Fibroblast of the conjunctiva (primary cell): ENCODE measurements at regions not wholly inside any gene's neighbourhood (a gene's known extent, or its start where the extent isn't known, plus 50 kb on each side); places are given as distances from the start of the nearest gene placed in this dataset.
"Not testable (repeated sequence)": the region's sequence is repeated elsewhere in the genome, so short reads cannot be mapped to it uniquely, and the experiment has no call there.

ENCODE experiments used
- DNase-seq: peaks from one replicate; pipeline ENCODE4 v3.0.0-alpha.2; 2010; ENCODE audit warnings: low read depth

DNA sequence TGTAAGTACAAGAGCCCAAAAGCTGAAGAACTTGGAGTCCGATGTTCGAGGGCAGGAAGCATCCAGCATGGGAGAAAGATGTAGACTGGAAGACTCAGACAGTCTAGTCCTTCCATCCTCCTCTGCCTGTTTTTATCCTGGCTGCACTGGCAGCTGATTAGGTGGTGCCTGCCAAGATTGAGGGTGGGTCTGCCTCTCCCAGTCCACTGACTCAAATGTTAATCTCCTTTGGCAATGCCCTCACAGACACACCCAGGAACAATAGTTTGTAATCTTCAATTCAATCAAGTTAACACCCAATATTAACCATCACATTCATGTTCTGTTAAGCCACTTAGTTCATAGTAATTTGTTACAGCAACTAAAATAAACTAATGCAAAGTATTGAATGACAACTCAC lies 904.4 kb upstream of the HS3ST1 start:
- DNase-seq, result not testable (repeated sequence)

- no peak for DNase-seq
Observed at GRCh38 chr4:12324965-12325364, 896.3 kb upstream of the HS3ST1 start.

DNA sequence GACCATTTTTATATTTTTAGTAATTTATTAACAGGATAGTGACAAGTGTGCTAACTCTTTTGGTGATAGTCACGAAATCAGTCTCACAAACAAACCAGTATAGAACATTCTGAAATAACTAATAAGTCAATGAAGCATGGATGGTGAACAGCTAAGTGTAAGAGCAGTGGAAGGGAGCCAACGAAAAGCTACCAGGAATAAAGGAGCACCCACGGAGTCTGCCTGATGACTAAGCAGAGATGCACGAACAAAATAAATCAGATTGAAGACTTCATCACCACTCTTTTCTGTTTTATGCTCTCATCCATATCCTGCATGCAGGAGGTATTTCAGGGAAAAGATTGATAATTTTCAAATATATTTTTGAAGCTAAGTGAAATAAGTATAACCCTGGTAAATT lies 891.1 kb upstream of the HS3ST1 start:
- no peak for DNase-seq

- no peak for DNase-seq
Observed at GRCh38 chr4:12304905-12305304, 876.2 kb upstream of the HS3ST1 start.

DNA sequence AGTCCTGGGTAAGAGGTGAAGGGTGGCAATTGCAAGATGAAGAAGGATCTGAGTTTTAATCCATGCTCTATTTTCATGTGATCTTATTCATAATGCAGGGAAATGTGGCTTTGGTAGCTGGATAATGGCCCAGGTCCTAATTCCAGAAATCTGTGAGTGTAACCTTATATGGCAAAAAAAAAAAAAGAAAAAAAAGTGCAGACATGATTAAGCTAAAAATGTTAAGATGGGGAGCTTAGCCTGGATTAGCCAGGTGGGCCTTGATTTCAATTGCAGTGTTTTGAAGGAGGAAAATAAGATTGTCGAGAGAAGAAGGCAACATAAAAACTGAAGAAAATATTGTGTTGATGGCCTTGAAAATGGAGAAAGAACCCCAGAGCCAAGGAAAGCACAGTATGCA lies 867.7 kb upstream of the HS3ST1 start:
- DNase-seq, result no peak

GRCh38 chr4:12293906-12294525 lies 865.3 kb upstream of the HS3ST1 start:
- no peak for DNase-seq

DNA sequence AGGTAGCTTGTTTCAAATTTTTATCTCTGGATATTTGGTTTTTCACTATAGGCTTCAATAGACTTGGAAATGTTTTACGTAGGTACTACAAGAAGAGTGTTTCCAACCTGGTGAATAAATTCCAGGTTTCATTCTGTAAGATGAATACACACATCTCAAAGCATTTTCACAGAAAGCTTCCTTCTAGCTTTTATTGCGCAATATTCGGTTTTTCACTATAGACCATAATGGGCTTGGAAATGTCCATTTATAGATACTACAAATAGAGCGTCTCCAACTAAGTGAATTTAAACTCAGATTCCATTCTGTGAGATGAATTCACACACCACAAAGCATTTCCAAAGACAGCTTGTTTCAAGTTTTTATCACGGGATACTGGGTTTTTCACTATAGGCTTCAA lies 857.7 kb upstream of the HS3ST1 start:
- no peak for DNase-seq

DNA sequence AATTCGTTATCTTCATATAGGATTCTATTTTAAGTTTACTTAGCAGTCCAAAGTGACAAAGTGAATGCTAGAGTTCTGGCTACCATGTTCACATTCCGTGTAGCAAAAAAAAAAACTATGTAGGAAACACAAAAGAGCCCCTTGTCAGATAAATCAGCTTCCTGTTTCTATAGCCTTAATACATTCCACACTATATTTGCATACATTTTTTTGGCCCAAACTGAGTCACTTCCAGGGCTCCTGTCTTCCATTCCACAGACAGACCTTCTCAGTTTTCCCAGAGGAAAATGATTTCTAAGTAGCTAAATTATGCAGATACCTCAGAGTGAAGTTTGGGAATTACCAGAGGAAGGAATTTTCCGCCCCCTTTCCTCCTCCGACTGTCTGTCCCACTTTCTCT lies 841.9 kb upstream of the HS3ST1 start:
- DNase-seq, result no peak

DNA sequence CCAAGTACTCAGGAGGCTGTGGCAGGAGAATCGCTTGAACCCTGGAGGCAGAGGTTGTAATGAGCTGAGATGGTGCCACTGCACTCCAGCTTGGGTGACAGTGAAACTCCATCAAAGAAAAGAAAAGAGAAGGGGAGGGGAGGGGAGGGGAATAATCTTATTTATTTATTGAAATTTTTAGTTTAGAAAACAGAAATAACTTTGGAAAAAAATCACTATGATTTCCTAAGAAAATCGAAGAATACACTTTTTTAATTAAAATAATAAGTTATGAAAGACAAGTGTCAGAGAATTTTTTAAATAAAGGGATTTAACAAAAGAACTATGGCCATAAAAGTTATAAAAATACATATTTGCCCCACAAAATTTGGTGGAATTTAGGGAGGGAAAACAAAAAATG lies 836.9 kb upstream of the HS3ST1 start:
- DNase-seq, result no peak

- DNase-seq, result no peak
Observed at GRCh38 chr4:12260453-12260852, 831.8 kb upstream of the HS3ST1 start.

DNA sequence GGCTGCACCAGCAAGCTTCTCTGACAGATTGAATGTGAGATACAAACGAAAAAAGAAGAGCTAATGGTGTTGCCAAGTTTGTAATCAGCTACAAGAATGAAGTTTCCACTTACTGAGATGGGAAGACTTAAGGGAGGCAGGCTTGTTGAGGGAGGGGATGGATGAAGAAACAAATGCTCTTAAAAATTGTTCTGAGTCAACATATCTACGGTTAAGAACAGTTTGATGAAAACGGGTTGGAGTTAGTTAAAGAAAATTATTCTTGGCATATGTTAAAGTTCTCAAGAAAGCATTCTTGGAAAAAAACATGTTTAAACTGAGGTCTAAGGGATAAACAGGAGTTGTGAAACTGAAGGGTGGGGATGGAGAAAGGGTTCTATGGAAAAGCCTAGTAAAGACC lies 816.3 kb upstream of the HS3ST1 start:
- no peak for DNase-seq

DNA sequence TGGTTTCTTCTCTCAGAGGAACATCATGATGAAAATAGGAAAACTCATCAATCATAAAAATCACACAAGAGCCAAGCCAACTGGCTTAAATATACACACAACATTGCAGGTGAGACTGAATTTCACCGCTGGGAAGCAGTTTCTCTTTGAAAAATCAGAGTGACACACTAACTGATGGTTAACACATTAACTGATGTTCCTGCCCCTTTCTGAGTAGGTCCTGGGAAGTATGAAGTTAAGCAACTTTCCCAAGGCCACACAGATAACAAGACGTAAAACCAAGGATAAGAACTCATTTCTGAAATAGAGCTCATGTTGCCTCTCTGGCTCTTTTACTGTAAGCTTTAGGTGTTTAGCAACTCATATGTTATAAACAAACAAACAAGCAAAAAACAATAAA lies 813.7 kb upstream of the HS3ST1 start:
- DNase-seq, result no peak

GRCh38 chr4:12239897-12240636 lies 811.4 kb upstream of the HS3ST1 start:
- DNase-seq, result no peak

DNA sequence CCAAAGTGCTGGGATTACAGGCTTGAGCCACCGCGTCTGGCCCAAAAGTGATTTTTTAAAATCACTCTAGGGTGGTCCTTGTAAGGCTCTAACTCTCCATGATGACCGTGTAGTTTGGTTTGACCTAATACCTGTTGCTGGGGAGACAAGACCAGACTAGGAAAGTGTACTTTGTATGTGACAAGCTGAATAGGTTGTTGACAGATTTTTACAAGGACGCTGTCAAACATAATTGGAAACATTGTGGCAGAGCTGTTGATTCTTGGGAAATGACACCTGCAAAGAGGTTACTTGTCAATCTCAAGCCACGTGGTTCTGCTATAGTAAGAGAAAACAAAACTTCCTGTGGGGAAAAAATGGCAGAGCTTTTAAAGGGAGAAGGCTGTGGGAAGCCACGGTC lies 802.4 kb upstream of the HS3ST1 start:
- DNase-seq, result no peak

GRCh38 chr4:12221031-12221430 lies 792.3 kb upstream of the HS3ST1 start:
- no peak for DNase-seq

DNA sequence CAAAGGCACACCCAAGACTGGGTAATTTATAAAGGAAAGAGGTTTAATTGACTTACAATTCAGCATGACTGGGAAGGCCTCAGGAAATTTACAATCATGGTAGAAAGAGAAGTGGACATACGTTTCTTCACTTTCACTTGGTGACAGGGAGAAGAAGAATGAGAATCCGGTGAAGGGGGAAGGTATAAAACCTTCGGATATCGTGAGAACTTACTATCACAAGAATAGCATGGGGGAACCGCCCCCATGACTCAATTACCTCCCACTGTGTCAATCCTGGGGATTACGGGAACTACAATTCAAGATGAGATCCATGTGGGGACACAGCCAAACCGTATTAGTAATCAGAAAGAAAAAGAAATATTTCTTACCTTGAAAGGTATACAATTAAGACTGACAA lies 782.9 kb upstream of the HS3ST1 start:
- DNase-seq, result no peak

DNA sequence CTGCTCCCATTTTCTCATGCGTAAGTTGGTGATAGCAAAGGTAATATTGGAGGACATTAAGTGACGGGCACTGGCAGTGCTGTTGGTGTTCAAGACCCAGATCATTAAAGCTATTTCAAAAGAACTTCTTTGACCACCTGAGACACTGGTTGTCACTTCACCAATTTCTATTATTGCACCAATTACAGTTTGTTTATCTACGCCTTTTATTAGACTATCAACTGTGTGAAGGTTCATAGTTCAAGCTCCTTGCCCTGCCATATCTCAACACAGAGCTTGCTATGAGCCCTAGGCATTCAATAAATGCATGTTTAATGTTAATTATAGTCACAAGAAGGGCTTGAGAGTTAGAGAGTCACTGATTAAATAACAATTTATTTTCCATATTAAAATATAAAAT lies 778.7 kb upstream of the HS3ST1 start:
- no peak for DNase-seq

- DNase-seq, result no peak
Observed at GRCh38 chr4:12206091-12206490, 777.4 kb upstream of the HS3ST1 start.

- no peak for DNase-seq
Observed at GRCh38 chr4:12203945-12204344, 775.3 kb upstream of the HS3ST1 start.

GRCh38 chr4:12200226-12200625 lies 771.5 kb upstream of the HS3ST1 start:
- DNase-seq, result no peak

DNA sequence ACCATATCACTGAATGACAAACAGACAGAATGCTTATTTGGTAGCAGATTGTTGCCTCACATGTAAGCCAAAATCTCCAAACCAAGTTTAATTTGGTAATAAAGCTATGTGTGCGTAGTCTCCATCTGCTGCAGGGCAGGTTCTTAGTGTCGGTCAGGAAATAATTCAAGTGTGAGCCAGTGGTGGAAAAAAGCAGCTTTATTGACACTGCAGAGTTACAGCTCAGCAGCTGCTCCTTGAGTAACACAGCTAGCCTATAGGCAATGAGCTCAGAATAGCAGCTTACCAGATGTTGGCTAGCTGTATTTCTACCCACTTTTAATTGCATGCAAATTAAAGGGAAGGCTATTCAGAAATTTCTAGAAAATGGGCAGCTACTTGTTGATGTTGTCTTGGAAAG lies 757.8 kb upstream of the HS3ST1 start:
- DNase-seq, result no peak

- no peak for DNase-seq
Observed at GRCh38 chr4:12178614-12179610, 750.2 kb upstream of the HS3ST1 start.

- no peak for DNase-seq
Observed at GRCh38 chr4:12177416-12177815, 748.7 kb upstream of the HS3ST1 start.
